Astrocyte of the spinal cord (primary cell): ENCODE measurements at regions not wholly inside any gene's neighbourhood (a gene's known extent, or its start where the extent isn't known, plus 50 kb on each side); places are given as distances from the start of the nearest gene placed in this dataset.

Source experiments
- DNase-seq: peaks from one replicate; pipeline ENCODE4 v3.0.0; 2011; ENCODE audit warnings: low read depth, low spot score
- H3K4me3 ChIP-seq: 2 replicates; pipeline ENCODE4 v1.5.1; 2011; ENCODE audit warnings: low read depth, mild to moderate bottlenecking, low read length, moderate library complexity
- in situ Hi-C: cut with HindIII; loops from 2 replicates; pipeline ENCODE4 v1.10.0; 2017; ENCODE audit warnings: low sequenced_read_pairs
- TF ChIP-seq, protein P1 (sequence below): IDR thresholded peaks from 2 replicates; pipeline ENCODE4 v1.5.1; 2012; ENCODE audit warnings: low read depth, mild to moderate bottlenecking, low read length, inconsistent platforms

DNA sequence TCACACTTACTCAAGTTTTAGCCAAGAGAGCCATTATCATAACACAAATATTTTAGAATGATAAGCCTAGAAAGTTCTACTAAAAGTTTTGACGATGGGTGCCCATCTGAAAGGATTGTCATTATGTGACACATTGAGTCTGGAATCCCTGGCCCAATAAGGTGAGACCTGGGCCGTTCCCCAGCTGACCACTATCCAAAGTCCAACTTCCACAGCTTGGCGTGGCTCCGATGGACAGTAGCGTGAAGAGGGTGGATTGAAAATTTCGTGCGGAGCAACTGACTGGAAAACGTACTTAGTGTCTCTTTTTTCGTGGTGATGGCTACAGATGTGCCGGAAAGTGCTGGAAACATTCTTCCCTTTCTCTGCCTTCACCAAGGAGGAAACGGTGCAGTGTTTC is 439.0 kb upstream of the ZMIZ1 start:
- no peak overlapping the region for H3K4me3 ChIP-seq
- TF ChIP-seq, protein P1, sequence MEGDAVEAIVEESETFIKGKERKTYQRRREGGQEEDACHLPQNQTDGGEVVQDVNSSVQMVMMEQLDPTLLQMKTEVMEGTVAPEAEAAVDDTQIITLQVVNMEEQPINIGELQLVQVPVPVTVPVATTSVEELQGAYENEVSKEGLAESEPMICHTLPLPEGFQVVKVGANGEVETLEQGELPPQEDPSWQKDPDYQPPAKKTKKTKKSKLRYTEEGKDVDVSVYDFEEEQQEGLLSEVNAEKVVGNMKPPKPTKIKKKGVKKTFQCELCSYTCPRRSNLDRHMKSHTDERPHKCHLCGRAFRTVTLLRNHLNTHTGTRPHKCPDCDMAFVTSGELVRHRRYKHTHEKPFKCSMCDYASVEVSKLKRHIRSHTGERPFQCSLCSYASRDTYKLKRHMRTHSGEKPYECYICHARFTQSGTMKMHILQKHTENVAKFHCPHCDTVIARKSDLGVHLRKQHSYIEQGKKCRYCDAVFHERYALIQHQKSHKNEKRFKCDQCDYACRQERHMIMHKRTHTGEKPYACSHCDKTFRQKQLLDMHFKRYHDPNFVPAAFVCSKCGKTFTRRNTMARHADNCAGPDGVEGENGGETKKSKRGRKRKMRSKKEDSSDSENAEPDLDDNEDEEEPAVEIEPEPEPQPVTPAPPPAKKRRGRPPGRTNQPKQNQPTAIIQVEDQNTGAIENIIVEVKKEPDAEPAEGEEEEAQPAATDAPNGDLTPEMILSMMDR: no peak
- in situ Hi-C loops: no loop called here
- DNase-seq: no peak

DNA sequence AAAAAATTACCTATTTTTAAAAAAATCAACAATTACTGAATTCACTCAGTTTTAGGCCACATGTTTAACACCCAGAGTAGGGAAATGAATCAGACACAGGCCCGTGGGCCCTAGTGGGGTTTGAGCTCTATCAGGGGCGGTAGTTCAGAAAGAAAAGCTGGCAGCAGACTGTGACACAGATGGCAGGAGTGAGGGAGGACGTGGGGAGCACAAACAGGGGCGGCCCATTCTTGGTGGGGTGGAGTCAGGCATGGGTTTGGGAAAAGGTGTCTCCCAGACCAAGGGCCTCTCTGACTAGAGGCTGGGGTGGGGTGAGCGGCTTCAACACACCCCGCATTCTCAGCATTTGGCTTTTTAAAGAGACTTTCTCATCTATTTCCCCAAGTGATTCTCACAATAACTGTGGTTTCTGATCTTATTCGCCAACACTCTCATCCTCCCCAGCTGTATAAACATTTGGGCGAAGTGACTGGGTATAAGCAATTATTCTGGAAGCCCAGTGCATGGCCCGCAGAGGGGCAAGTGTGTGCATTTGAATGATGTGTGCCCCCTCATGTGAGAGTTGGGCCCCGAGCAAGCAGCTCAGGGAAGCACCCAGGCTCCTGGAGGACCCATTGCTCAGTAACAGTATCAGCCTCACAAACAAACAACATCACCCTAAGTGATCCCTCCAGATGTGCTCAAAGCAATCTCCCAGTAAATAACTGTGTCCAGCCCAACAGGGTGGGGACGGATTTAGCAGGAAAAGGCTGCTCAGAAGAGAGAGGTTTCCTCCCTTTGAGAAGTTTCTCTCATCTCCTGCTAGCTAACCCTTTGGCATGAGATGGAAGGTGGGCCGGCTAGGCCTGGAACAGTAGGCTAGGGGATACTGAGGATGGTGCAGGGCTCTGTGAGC is 437.6 kb upstream of the ZMIZ1 start:
- DNase-seq: peak; percentile 70
- H3K4me3 ChIP-seq: no peak overlapping the region
- in situ Hi-C loops: no loop called here
- TF ChIP-seq, protein P1: no peak

DNA sequence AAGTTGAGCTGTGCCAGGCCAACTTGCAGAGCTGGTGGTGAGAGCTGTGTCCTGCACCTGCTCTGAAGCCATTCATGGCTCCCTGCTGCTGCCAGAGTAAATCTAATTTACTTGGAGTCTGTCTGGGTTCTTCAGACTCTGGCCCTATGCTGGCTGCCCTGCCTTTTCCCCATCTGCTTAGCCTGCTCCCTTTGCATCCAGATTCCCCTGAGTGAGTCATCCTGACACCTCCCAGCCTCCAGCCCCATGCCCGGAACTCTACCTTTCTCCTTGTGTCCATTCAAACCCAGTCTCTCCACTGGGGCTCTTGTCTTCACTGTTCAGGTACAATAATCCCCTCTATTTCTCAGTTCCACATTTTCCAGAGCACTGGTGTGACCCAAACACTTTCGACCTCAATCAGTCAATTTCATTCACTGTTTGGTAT is 434.4 kb upstream of the ZMIZ1 start:
- TF ChIP-seq, protein P1: no peak
- peak; percentile 48 for DNase-seq
- in situ Hi-C loops: no loop called here
- no peak overlapping the region for H3K4me3 ChIP-seq

DNA sequence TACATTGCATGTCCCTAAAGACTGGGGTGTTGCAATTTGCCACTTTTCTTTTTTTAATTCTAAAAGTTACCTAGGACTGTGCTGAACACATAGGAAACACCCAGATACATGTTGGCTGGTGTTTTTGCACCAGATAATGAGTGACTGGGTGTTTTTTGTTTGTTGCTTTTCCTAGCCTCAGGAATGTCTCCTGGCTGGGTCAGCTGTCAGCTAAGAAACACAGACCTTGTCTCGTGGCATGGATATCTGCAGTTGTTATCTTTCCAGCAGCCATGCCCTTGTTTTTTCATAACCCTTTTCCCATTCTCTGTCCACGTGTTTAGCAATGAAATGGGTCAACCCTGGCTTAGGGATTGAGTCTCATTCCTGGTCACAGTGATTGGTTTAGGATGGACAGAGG is 433.9 kb upstream of the ZMIZ1 start:
- peak; percentile 28 for DNase-seq
- in situ Hi-C loops: no loop called here
- TF ChIP-seq, protein P1: no peak
- H3K4me3 ChIP-seq: no peak overlapping the region

DNA sequence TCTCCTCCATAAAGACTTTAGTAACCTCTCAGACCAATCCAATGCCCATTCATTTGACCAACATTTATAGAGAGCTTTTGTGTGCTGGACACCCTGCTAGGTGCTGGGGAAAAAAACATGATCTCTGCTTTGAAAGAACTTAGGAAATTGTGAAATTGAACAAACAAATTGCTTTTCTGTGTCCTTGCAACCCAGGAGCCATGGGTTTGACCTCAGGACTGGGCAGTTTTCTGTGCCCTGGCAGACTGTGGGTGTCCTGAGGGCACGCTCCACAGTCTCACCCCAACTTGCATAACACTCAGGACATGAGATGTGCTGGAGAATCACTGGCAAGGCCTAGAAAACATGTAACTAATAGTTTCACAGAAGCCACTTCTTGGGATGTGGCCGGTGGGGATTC is 429.1 kb upstream of the ZMIZ1 start:
- in situ Hi-C loops: no loop called here
- no peak overlapping the region for H3K4me3 ChIP-seq
- DNase-seq: no peak
- TF ChIP-seq, protein P1: no peak

DNA sequence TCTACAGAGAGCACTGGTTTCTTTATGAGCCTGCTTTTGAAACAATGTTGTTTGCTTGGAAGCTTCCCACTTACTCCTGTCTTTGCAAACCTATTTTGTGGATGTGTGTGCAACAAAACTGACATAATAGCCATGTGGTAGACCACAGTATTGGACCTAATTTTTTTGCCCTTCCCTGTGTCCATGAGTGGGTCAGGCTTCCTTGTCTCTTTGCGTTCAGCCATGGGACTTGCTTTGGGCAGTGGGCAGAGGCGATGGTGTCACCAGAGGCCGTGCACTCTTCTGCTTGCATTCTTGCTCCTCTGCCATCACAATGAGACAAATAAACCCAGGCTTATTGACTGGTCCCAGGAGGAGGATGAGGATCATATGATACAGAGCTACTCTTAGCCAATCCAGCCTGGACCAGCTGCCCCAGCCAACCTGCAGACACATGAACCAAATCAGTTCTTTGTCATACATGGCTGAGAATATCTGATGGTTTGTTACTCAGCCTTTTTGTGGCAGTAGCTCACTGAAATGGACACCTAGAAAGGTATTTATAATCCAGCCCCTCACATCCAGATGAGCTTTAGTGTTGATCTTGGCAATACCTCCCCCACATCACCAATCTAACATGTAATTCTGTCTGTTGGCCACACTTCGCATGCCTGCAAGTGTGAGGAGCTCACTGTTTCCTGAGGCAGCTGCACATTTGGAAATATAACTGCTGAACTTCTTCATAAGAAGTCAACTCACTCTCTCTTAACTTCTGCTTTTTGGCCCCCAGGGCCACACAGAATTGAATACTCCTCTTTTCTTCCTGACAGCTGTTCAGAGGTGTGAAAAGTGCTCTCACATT is 427.8 kb upstream of the ZMIZ1 start:
- TF ChIP-seq, protein P1: no peak
- in situ Hi-C loops: no loop called here
- H3K4me3 ChIP-seq: no peak overlapping the region
- no peak for DNase-seq
